ENCODE measurements at regions not wholly inside any gene's neighbourhood (a gene's known extent, or its start where the extent isn't known, plus 50 kb on each side); places are given as distances from the start of the nearest gene placed in this dataset.
"Not testable (repeated sequence)": the region's sequence is repeated elsewhere in the genome, so short reads cannot be mapped to it uniquely, and the experiment has no call there.

GRCh38 chr10:33859319-33860022, 525.0 kb upstream of the NRP1 start:
- FAIRE-seq: no peak
- no peak overlapping the region for H3K9ac ChIP-seq (ENCODE audit: control insufficient read depth, extremely low read depth, insufficient read depth, low read length)

GRCh38 chr10:33858326-33858725, 523.9 kb upstream of the NRP1 start:
- H3K27me3 ChIP-seq (ENCODE audit: control insufficient read depth, extremely low read depth, insufficient read depth, low read length): no peaks in the 10 kb centered on the region
- no peaks in the 10 kb centered on the region for H3K9me3 ChIP-seq (ENCODE audit: control insufficient read depth, low read depth, low read length)
- H3K79me2 ChIP-seq (ENCODE audit: control insufficient read depth, insufficient read depth, low read length): no peaks in the 10 kb centered on the region
- H3K4me1 ChIP-seq (ENCODE audit: control insufficient read depth, extremely low read depth, insufficient read depth, low read length): no peaks in the 10 kb centered on the region
- DNase-seq (ENCODE audit: low read depth, low spot score): no peak
- no peak for FAIRE-seq
- H3K4me2 ChIP-seq (ENCODE audit: control insufficient read depth, extremely low read depth, insufficient read depth, low read depth, low read length): no peak overlapping the region
- no peak overlapping the region for H3K27ac ChIP-seq (ENCODE audit: control insufficient read depth, insufficient read depth, low read length)
- H4K20me1 ChIP-seq (ENCODE audit: control insufficient read depth, extremely low read depth, insufficient read depth, low read length): no peaks in the 10 kb centered on the region
- dilution Hi-C loops (cut with MboI; ENCODE audit: extremely low pct_ligation_motif_present, low sequenced_read_pairs): no loop called here
- H3K36me3 ChIP-seq (ENCODE audit: control insufficient read depth in 2 of 2, extremely low read depth in 1 of 2, insufficient read depth in 2 of 2, low read length in 2 of 2): no peaks in the 10 kb centered on the region
- H3K4me3 ChIP-seq (ENCODE audit: control insufficient read depth in 2 of 3, extremely low read depth in 1 of 3, insufficient read depth in 2 of 3, low read depth in 1 of 3, low read length in 3 of 3): no peak overlapping the region
- no peaks in the 10 kb centered on the region for H3K9me1 ChIP-seq (ENCODE audit: control insufficient read depth, extremely low read depth, insufficient read depth, low read length)
- H3K9ac ChIP-seq (ENCODE audit: control insufficient read depth, extremely low read depth, insufficient read depth, low read length): no peak overlapping the region
- H2AFZ ChIP-seq (ENCODE audit: control insufficient read depth, low read length): no peak overlapping the region
- TF ChIP-seq EZH2 (IDR thresholded peaks at IDR 0.05; ENCODE audit: low read length) (no peak), CTCF (optimal IDR thresholded peaks at IDR 0.05 in 1 of 3, IDR thresholded peaks at IDR 0.05 in 1 of 3, conservative IDR thresholded peaks at IDR 0.05 in 1 of 3; ENCODE audit: extremely low read depth in 1 of 3, insufficient read depth in 2 of 3, low read length in 3 of 3) (no peak)

More at GRCh38 chr10:33859319-33860022, 525.0 kb upstream of the NRP1 start:
- H3K9me3 ChIP-seq (ENCODE audit: control insufficient read depth, low read depth, low read length): no peaks in the 10 kb centered on the region
- H3K27ac ChIP-seq (ENCODE audit: control insufficient read depth, insufficient read depth, low read length): no peak overlapping the region
- dilution Hi-C loops (cut with MboI; ENCODE audit: extremely low pct_ligation_motif_present, low sequenced_read_pairs): no loop called here
- no peaks in the 10 kb centered on the region for H3K9me1 ChIP-seq (ENCODE audit: control insufficient read depth, extremely low read depth, insufficient read depth, low read length)
- H3K4me1 ChIP-seq (ENCODE audit: control insufficient read depth, extremely low read depth, insufficient read depth, low read length): no peaks in the 10 kb centered on the region
- H3K79me2 ChIP-seq (ENCODE audit: control insufficient read depth, insufficient read depth, low read length): no peaks in the 10 kb centered on the region
- H2AFZ ChIP-seq (ENCODE audit: control insufficient read depth, low read length): no peak overlapping the region
- H3K36me3 ChIP-seq (ENCODE audit: control insufficient read depth in 2 of 2, extremely low read depth in 1 of 2, insufficient read depth in 2 of 2, low read length in 2 of 2): no peaks in the 10 kb centered on the region
- TF ChIP-seq EZH2 (IDR thresholded peaks at IDR 0.05; ENCODE audit: low read length) (no peak), CTCF (optimal IDR thresholded peaks at IDR 0.05 in 1 of 3, IDR thresholded peaks at IDR 0.05 in 1 of 3, conservative IDR thresholded peaks at IDR 0.05 in 1 of 3; ENCODE audit: extremely low read depth in 1 of 3, insufficient read depth in 2 of 3, low read length in 3 of 3) (no peak)
- H3K4me2 ChIP-seq (ENCODE audit: control insufficient read depth, extremely low read depth, insufficient read depth, low read depth, low read length): no peak overlapping the region
- no peaks in the 10 kb centered on the region for H3K27me3 ChIP-seq (ENCODE audit: control insufficient read depth, extremely low read depth, insufficient read depth, low read length)
- H4K20me1 ChIP-seq (ENCODE audit: control insufficient read depth, extremely low read depth, insufficient read depth, low read length): no peaks in the 10 kb centered on the region
- H3K4me3 ChIP-seq (ENCODE audit: control insufficient read depth in 2 of 3, extremely low read depth in 1 of 3, insufficient read depth in 2 of 3, low read depth in 1 of 3, low read length in 3 of 3): no peak overlapping the region
- no peak for DNase-seq (ENCODE audit: low read depth, low spot score)

DNA sequence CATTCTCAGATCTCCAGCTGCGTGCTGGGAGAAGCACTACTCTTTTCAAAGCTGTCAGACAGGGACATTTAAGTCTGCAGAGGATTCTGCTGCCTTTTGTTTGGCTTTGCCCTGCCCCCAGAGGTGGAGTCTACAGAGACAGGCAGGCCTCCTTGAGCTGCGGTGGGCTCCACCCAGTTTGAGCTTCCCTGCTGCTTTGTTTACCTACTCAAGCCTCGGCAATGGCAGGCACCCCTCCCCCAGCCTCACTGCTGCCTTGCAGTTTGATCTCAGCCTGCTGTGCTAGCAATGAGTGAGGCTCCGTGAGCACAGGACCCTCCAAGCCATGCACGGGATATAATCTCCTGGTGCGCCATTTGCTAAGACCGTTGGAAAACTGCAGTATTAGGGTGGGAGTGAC, 518.8 kb upstream of the NRP1 start:
- DNase-seq (ENCODE audit: low read depth, low spot score); dilution Hi-C loops (cut with MboI; ENCODE audit: extremely low pct_ligation_motif_present, low sequenced_read_pairs); H3K36me3 ChIP-seq (ENCODE audit: control insufficient read depth in 2 of 2, extremely low read depth in 1 of 2, insufficient read depth in 2 of 2, low read length in 2 of 2); H4K20me1 ChIP-seq (ENCODE audit: control insufficient read depth, extremely low read depth, insufficient read depth, low read length); H3K4me2 ChIP-seq (ENCODE audit: control insufficient read depth, extremely low read depth, insufficient read depth, low read depth, low read length); H3K9me3 ChIP-seq (ENCODE audit: control insufficient read depth, low read depth, low read length); H3K9ac ChIP-seq (ENCODE audit: control insufficient read depth, extremely low read depth, insufficient read depth, low read length); H3K4me3 ChIP-seq (ENCODE audit: control insufficient read depth in 2 of 3, extremely low read depth in 1 of 3, insufficient read depth in 2 of 3, low read depth in 1 of 3, low read length in 3 of 3); H3K79me2 ChIP-seq (ENCODE audit: control insufficient read depth, insufficient read depth, low read length); H3K4me1 ChIP-seq (ENCODE audit: control insufficient read depth, extremely low read depth, insufficient read depth, low read length); H3K27ac ChIP-seq (ENCODE audit: control insufficient read depth, insufficient read depth, low read length); H3K27me3 ChIP-seq (ENCODE audit: control insufficient read depth, extremely low read depth, insufficient read depth, low read length); FAIRE-seq; H2AFZ ChIP-seq (ENCODE audit: control insufficient read depth, low read length); H3K9me1 ChIP-seq (ENCODE audit: control insufficient read depth, extremely low read depth, insufficient read depth, low read length): not testable (repeated sequence)

Measured in keratinocyte (primary cell).